NCI-H2107 (cell line): ENCODE measurements at regions not wholly inside any gene's neighbourhood (a gene's known extent, or its start where the extent isn't known, plus 50 kb on each side); places are given as distances from the start of the nearest gene placed in this dataset.
A peak's percentile ranks its signal among the peaks of the same experiment; 100 is the strongest.
"Not testable (repeated sequence)": the region's sequence is repeated elsewhere in the genome, so short reads cannot be mapped to it uniquely, and the experiment has no call there.

ENCODE experiments used
- DNase-seq: peaks from one replicate; lab custom pipeline; 2025; lab: John Stamatoyannopoulos, UW

GRCh38 chr6:4655196-4656025, 120.8 kb upstream of the CDYL start:
- no peak for DNase-seq

DNA sequence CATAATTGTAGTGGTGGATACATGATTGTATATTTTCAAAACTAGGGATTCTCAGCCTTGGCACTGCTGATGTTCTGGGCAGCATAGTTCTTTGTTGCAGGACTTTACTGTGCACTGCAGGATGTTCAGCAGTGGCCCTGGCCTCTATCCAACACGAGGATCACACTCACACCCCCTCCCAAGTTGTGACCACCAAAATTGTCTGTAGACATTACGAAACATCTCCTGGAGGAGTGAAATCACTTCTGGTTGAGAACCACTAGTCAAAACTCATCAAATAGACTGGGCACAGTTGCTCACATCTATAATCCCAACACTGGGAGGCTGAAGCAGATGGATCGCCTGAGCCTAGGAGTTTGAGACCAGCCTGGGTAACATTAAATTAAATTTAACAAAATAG, 123.1 kb upstream of the CDYL start:
- no peak for DNase-seq

- DNase-seq, result no peak
These were observed 124.3 kb upstream of the CDYL start for GRCh38 chr6:4651831-4652467.

- DNase-seq, result no peak
These were observed 126.5 kb upstream of the CDYL start for GRCh38 chr6:4649728-4650127.

- peak; percentile 20 for DNase-seq
These were observed 128.5 kb upstream of the CDYL start for GRCh38 chr6:4647414-4648365.

- DNase-seq, result no peak
These were observed 130.4 kb upstream of the CDYL start for GRCh38 chr6:4645713-4646360.

DNA sequence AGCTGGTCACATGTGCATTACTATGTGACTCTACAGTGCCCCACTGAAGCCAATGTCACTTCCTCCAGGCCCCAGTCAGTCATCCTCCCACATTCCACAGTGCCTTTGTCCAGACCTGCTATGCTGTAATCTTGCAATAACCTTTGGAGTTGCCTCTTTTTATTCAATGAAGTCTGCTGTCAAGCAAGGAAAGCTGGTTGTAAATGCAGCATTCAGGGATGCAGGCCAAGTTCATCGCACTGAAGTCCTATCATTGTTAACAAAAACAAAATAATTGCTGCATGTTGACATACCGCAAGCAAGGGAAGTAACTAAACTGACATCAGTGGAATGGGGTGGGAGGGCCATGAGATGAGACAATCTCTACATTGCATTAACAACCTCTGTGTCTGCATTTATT, 131.2 kb upstream of the CDYL start:
- DNase-seq, result no peak

GRCh38 chr6:4641461-4641860, 134.7 kb upstream of the CDYL start:
- no peak for DNase-seq

GRCh38 chr6:4640139-4640538, 136.1 kb upstream of the CDYL start:
- DNase-seq, result no peak

DNA sequence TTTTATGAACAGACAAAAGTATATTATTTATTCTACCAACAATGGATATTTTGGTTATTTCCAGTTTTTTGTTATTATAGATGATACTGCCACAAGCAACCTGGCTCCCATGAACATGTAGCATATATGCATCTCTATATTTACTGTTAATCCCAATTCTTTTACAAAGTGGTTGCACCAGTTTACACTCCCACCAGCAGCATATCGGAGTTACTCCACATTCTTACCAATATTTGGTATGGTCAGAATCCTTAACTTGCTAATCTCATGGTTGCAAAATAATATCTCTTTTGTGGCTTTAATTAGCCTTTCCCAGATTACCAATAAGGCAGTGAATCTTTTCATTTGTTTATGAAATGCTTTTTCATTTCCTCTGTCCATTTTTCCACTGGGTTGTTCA, 137.6 kb upstream of the CDYL start:
- no peak for DNase-seq

GRCh38 chr6:4637691-4638433, 138.3 kb upstream of the CDYL start:
- DNase-seq, result no peak

- no peak for DNase-seq
These were observed 139.4 kb upstream of the CDYL start for GRCh38 chr6:4636881-4637224.

DNA sequence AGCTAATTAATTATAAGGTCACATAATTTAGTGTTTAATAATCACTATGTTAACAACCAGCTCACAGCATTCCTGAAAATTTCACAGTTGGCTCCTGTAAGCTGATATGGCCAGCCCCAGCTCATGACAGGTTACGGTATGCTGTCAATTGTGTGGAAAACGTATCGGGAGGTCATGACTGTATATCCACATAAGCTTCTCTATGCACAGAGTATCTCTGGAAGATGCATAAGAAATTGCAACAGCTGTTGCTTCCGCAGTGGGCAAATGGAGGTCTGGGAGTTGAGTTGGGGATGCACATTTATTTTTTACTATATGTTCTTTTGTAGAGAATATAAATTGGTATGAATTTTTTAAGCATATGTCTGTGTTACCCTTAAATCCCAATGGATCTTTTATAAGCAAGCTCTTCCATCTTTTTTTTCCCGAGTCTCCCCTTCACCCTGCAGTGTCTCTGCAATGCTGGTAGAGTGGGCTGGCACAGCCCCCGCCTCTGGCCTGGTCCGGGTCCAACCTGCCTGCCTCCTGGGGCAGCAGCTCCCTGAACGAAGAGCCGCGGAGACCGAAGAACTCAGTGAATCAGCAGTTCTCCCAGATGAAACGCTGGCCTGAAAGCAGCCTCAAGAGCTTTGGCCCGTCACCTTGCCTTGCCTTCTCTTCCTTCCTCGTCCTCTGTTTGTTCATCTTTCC, 139.9 kb upstream of the CDYL start:
- no peak for DNase-seq

DNA sequence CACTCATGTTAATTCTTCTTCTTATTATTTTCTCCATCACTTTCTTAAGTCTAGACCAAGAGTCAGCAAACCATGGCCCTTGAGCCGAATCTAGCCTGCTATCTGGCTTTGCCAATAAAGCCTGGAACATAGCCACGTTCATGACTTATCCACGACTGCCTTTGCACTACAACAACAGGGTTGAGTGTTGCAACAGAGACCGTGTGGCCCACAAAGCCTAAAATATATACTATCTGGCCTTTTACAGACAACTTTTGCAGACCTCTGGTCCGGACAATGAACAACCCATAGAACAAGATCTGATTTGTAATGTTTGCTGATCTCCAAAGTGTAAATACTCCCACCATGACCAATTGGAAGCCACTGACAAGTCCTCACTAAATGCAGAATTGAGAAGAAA, 140.5 kb upstream of the CDYL start:
- no peak for DNase-seq

GRCh38 chr6:4632421-4632820, 143.8 kb upstream of the CDYL start:
- DNase-seq, result no peak

GRCh38 chr6:4629789-4630188, 146.4 kb upstream of the CDYL start:
- DNase-seq, result not testable (repeated sequence)

DNA sequence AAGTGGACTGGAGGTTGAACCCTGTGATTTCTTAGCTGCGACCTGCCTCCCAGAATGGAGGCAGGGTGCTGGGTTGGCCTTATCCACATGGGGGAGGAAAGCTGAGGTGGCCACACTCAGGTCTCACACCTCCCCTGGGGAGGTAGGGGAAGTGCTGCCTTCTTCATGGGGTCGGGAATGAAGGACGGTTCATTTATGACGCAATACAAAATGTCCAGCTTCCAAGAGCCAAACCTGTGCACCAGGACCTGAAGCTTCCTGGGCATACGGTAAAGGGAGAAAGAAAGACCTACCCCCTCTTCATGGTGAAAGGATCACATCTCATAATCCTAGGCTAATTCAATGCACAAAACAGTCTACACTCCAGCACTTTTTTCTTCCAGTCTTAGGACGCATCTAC, 150.6 kb upstream of the CDYL start:
- DNase-seq, result no peak

GRCh38 chr6:4624726-4625125, 151.5 kb upstream of the CDYL start:
- no peak for DNase-seq

DNA sequence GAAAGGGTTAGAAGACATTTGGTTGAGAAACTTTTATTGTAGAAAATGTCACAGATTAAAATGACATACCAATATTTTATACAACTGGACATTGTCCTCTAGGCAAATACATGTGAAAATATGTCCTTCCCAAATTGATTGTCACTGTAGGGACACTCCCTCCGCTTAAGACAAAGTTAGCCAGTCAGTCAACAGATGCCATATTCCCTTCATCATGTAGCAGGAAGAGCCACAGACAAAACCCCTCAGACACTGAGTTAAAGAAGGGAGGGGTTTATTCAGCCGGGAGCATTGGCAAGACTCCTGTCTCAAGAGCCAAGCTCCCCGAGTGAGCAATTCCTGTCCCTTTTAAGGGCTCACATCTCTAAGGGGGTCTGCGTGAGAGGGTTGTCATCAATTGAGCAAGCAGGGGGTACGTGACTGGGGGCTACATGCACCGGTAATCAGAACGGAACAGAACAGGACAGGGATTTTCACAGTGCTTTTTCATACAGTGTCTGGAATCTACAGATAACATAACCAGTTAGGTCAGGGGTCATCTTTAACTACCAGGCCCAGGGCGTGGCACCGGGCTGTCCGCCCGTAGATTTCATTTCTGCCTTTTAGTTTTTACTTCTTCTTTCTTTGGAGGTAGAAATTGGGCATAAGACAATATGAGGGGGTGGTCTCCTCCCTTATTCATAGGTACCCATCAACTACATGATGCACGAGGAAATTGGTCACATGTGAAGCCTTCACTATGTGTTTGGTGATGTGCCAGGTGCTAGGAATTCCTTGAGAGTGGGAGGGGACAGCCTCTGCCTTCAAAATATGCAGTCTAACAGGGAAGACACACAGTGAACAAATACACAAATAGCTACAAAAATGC, 155.7 kb upstream of the CDYL start:
- no peak for DNase-seq

DNA sequence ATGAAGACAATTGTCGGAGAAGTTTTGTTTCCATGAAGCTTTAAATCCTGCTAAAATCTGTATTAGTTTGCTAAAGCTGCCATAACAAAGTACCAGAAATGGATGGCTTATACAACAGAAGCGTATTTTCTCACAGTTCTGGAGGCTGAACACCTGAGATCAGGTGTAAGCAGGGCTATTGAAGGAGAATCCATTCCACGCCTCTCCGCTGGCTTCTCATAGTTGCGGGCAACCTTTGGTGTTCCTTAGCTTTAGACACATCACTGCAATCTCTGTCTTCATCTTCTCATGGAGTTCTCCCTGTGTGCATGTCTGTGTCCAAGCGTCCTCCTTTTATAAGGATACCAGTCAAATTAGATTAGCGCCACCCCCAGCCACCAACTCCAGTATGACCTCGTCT, 159.9 kb upstream of the CDYL start:
- DNase-seq, result no peak
